ENCODE measurements at regions not wholly inside any gene's neighbourhood (a gene's known extent, or its start where the extent isn't known, plus 50 kb on each side); places are given as distances from the start of the nearest gene placed in this dataset.

- DNase-seq (ENCODE audit: low read depth, low spot score): no peak
- CTCF ChIA-PET: no interaction called here
- no peak overlapping the region for H3K4me3 ChIP-seq (ENCODE audit: low read depth, low read length)
- POLR2A ChIA-PET: no interaction called here
- TF ChIP-seq CTCF (IDR thresholded peaks at IDR 0.05; ENCODE audit: insufficient read depth, low read length, missing control alignments): no peak
These were observed 385.9 kb downstream of the ANXA1 start for GRCh38 chr9:73537561-73537960.

- DNase-seq (ENCODE audit: low read depth, low spot score): no peak
- POLR2A ChIA-PET: no interaction called here
- no peak overlapping the region for H3K4me3 ChIP-seq (ENCODE audit: low read depth, low read length)
- no peak for TF ChIP-seq CTCF (IDR thresholded peaks at IDR 0.05; ENCODE audit: insufficient read depth, low read length, missing control alignments)
- CTCF ChIA-PET: no interaction called here
These were observed 388.3 kb downstream of the ANXA1 start for GRCh38 chr9:73539881-73540390.

- TF ChIP-seq CTCF (IDR thresholded peaks at IDR 0.05; ENCODE audit: insufficient read depth, low read length, missing control alignments): no peak
- POLR2A ChIA-PET: no interaction called here
- CTCF ChIA-PET: no interaction called here
- no peak overlapping the region for H3K4me3 ChIP-seq (ENCODE audit: low read depth, low read length)
- DNase-seq (ENCODE audit: low read depth, low spot score): no peak
These were observed 390.3 kb downstream of the ANXA1 start for GRCh38 chr9:73541923-73542322.

- H3K4me3 ChIP-seq (ENCODE audit: low read depth, low read length): no peak overlapping the region
- ChIA-PET CTCF (no interaction called here), POLR2A (no interaction called here)
- no peak for TF ChIP-seq CTCF (IDR thresholded peaks at IDR 0.05; ENCODE audit: insufficient read depth, low read length, missing control alignments)
- no peak for DNase-seq (ENCODE audit: low read depth, low spot score)
These were observed 392.1 kb downstream of the ANXA1 start for GRCh38 chr9:73543727-73544126.

GRCh38 chr9:73548201-73548600 is 396.5 kb downstream of the ANXA1 start:
- no peak for DNase-seq (ENCODE audit: low read depth, low spot score)
- POLR2A ChIA-PET: no interaction called here
- no peak for TF ChIP-seq CTCF (IDR thresholded peaks at IDR 0.05; ENCODE audit: insufficient read depth, low read length, missing control alignments)
- no peak overlapping the region for H3K4me3 ChIP-seq (ENCODE audit: low read depth, low read length)
- CTCF ChIA-PET: no interaction called here

GRCh38 chr9:73549991-73550390 is 398.3 kb downstream of the ANXA1 start:
- POLR2A ChIA-PET: no interaction called here
- CTCF ChIA-PET: no interaction called here
- no peak for TF ChIP-seq CTCF (IDR thresholded peaks at IDR 0.05; ENCODE audit: insufficient read depth, low read length, missing control alignments)
- no peak overlapping the region for H3K4me3 ChIP-seq (ENCODE audit: low read depth, low read length)
- no peak for DNase-seq (ENCODE audit: low read depth, low spot score)

Measured in AG04449 (cell line).